ENCODE measurements at regions not wholly inside any gene's neighbourhood (a gene's known extent, or its start where the extent isn't known, plus 50 kb on each side); places are given as distances from the start of the nearest gene placed in this dataset.

GRCh38 chr2:34980689-34981088, 1374.9 kb upstream of the CRIM1 start:
- DNase-seq (ENCODE audit: low spot score), result no peak

DNA sequence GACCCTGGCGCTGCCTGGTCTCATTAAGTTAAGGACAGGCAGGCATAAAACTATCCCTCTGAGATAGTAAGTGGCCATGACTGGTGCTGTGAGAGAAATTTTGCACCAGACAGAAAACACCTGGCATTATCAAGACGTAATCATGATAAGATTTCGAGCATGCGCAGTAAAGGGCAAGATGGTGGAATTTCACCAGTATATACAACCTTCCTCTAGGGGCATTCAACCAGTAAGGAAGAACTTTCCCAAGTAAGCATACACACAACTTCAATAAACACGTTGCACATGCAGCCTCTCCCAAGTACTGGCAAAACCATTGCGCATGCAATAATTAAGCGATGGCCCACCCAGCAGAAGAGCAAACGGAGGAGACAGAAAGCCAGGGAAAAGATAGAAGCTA, 1376.4 kb upstream of the CRIM1 start:
- DNase-seq (ENCODE audit: low spot score), result no peak

GRCh38 chr2:34961822-34962221, 1362.7 kb upstream of the FAM98A start:
- DNase-seq (ENCODE audit: low spot score), result no peak

- no peak for DNase-seq (ENCODE audit: low spot score)
Observed at GRCh38 chr2:34954758-34955157, 1355.7 kb upstream of the FAM98A start.

- no peak for DNase-seq (ENCODE audit: low spot score)
Observed at GRCh38 chr2:34950797-34951196, 1351.7 kb upstream of the FAM98A start.

- DNase-seq (ENCODE audit: low spot score), result no peak
Observed at GRCh38 chr2:34949316-34949715, 1350.2 kb upstream of the FAM98A start.

- DNase-seq (ENCODE audit: low spot score), result no peak
Observed at GRCh38 chr2:34936089-34936488, 1337.0 kb upstream of the FAM98A start.

DNA sequence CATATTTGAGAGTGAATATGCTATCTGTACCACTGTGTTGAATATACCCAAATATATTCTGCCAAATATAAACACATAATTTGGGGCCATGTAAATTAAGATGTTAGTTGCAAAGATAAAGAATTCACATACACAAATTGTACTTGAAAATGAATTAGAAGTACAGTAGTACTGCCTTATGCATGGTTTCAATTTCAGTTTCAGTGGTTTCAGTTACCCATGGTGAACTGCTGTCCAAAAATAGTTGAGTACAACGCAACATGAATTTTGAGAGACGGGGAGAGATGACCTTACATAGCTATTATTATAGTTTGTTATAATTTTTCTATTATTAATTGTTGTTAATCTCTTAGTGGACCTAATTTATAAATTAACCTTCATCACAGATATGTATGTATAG, 1313.0 kb upstream of the FAM98A start:
- no peak for DNase-seq (ENCODE audit: low spot score)

DNA sequence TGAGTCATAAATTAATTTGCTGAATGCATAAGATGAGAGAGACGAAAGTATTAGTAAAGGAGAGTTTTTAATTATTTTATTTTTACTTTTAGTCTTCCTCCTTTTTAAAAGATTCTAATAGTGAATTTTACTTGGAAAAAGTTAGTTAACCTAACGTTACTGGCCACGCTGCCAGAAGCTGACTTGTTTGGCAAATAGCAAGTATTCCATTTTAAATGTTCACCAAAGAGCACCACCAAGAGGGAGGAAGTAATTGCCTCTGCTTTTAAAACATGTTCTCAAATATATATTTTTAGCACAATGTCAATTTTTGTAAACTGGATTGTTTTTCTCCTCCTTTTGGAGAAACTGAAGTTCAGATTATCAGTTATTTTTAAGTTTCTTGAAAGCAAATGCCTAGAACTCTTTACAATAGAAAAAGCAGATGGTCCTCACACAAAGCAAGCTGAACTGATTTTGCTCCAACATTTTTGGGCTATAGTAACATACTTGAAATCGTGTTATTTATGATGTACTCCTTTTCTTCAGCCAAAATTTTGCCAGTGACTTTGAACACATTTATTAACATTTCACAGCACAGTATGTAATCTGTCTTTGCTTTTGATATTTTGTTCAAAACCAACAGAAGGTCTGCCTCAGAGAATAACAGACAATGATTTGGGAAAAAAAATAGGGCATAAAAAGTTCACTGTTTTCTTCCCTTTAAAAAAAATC, 1311.0 kb upstream of the FAM98A start:
- no peak for DNase-seq (ENCODE audit: low spot score)

GRCh38 chr2:34907812-34908211, 1308.7 kb upstream of the FAM98A start:
- peak; percentile 27 for DNase-seq (ENCODE audit: low spot score)

GRCh38 chr2:34901739-34902138, 1302.6 kb upstream of the FAM98A start:
- no peak for DNase-seq (ENCODE audit: low spot score)

GRCh38 chr2:34899079-34899478, 1300.0 kb upstream of the FAM98A start:
- no peak for DNase-seq (ENCODE audit: low spot score)

DNA sequence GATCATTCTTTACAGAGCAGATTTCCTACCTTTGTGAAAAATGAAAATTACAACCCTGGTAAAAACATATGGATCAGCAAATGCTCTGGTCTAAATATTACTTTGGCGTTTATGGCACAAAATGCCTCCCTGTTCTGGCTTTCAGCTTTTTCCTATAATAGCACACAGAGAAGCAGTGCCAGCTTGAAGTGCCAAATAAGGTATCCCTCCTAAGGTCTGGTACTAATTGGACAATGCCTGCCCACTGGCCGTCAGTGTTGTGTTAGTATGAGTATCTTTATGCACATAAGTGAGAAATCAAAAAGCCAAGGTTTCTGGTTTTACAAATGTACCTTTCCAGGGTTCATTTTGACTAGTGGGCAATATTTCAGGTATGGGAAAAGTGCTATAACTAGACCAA, 1293.7 kb upstream of the FAM98A start:
- no peak for DNase-seq (ENCODE audit: low spot score)

GRCh38 chr2:34892256-34892655, 1293.2 kb upstream of the FAM98A start:
- no peak for DNase-seq (ENCODE audit: low spot score)

- no peak for DNase-seq (ENCODE audit: low spot score)
Observed at GRCh38 chr2:34875091-34875745, 1276.1 kb upstream of the FAM98A start.

DNA sequence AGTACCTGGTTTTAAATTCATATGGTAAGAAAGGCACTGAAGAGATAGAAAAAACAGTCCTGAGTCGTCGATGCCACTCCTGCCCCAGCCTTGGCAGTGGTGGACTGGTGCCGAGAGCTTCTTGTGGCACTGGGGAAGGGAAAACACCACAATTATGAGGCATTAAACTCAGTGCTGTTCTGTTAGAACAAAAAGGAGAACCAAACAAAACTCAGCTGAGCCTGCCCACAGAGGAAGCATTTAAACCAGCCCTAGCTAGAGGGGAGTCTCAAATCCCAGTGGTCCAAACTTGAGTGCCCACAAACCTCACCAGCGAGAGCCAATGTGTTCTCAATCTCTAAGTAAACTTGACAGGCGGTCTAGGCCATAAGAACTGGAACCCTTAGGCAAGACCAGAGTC, 1254.5 kb upstream of the FAM98A start:
- DNase-seq (ENCODE audit: low spot score), result no peak

DNA sequence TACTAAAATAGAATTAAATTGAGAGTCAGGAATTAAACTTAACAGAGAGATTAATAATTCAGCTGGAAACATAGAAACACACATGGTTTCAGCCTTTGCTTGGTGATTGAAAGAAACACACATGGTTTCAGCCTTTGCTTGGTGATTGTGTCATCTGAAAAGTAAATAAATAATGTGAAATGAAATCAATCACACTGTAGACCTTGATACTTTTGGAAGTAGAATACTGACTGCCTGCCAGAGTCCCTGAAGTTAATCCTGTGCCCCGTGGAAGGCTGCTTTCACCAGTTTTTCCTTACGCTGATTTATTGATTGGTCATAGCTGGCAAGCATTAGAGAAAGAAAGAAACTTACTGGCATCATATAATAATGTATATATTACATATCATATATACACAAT, 1252.7 kb upstream of the FAM98A start:
- no peak for DNase-seq (ENCODE audit: low spot score)

- DNase-seq (ENCODE audit: low spot score), result no peak
Observed at GRCh38 chr2:34849827-34850226, 1250.7 kb upstream of the FAM98A start.

DNA sequence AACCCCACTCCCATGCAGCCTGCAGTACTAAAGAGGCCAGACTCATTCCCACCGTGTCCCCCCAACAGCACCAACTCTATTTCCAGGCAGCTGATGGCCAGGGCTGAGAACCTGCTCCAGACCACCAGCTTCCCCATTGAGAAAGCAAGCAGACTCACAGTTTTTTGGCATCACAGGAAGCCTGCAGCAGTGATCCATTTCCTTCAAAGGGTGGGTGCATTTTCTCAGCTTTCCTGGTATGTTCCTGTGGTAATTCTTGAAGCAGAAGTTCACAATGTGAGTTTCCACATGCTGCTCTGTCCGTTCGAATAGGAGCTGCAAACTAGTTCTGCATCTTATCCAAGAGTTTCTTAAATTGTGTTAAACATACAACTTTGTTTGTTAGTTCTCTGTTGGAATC, 1249.6 kb upstream of the FAM98A start:
- DNase-seq (ENCODE audit: low spot score), result no peak

DNA sequence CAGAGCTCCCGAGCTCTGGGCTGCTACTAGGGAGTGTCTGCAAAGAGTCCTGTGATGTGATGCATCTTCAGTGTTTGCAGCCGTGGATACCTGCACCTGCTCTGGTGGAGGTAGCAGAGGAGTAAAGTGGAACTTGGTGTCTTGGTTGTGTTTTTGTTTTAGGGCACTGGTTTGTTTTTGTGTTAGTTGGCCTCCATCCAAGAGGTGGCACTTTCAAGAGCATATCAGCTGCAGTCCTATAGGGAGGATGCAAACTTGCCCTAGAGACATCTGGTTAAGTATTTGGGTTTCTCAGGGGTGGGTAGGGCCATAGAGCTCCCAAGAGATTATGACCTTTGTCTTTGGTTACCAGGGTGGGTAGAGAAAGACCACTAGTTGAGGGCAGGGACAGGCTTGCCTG, 1249.0 kb upstream of the FAM98A start:
- no peak for DNase-seq (ENCODE audit: low spot score)

DNA sequence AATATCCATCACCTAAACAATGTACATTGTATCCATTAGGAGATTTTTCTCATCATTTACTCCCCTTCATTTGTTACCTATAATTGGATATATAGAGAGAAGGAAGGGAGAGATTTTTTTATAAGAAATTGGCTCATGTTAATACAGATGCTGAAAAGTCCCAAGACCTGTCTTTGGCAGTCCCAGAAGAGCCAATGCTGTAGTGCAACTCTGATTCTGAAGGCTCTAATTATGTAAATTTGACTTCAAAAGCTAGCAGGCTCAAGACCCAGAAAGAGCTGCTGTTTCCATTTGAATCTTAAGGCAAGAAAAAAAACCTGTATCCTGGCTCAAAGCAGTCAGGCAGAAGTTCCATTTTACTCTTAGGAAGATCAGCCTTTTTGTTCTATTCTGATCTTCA, 1245.5 kb upstream of the FAM98A start:
- DNase-seq (ENCODE audit: low spot score), result no peak

DNA sequence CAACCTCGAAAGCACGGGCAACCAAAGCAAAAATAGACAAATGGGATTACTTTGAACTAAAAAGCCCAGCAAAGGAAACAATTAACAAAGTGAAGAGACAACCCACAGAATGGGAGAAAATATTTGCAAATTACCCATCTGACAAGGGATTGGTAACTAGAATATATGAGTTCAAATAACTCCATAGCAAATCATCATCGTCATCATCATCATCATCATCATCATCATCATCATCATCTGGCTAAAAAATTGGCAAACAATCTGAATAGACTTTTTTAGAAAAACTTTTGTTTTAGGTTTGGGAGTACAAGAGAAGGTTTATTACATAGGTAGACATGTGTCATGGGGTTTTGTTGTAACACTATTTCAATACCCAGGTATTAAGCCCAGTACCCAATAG, 1239.3 kb upstream of the FAM98A start:
- no peak for DNase-seq (ENCODE audit: low spot score)

- no peak for DNase-seq (ENCODE audit: low spot score)
Observed at GRCh38 chr2:34836361-34836760, 1237.3 kb upstream of the FAM98A start.

- DNase-seq (ENCODE audit: low spot score), result no peak
Observed at GRCh38 chr2:34831096-34831495, 1232.0 kb upstream of the FAM98A start.
